HFFc6 (cell line): ENCODE measurements at regions not wholly inside any gene's neighbourhood (a gene's known extent, or its start where the extent isn't known, plus 50 kb on each side); places are given as distances from the start of the nearest gene placed in this dataset.

ENCODE experiments used
- DNase-seq: peaks from one replicate; pipeline ENCODE4 v3.0.0-alpha.2; 2018
- H3K27ac Mint-ChIP-seq: 2 replicates; pipeline ENCODE4 v1.8.0; 2020; ENCODE audit warnings: mild to moderate bottlenecking, mixed read lengths
- H3K27me3 Mint-ChIP-seq: 2 replicates; pipeline ENCODE4 v1.8.0; 2021; ENCODE audit warnings: mild to moderate bottlenecking, moderate library complexity, mixed read lengths; ENCODE audit not compliant: insufficient read depth
- H3K36me3 Mint-ChIP-seq: 2 replicates; pipeline ENCODE4 v1.8.0; 2021; ENCODE audit warnings: low read depth, mixed read lengths
- H3K4me1 Mint-ChIP-seq: 2 replicates; pipeline ENCODE4 v1.8.0; 2020; ENCODE audit warnings: low read depth, mixed read lengths
- H3K4me3 Mint-ChIP-seq: 2 replicates; pipeline ENCODE4 v1.8.0; 2020; ENCODE audit warnings: mild to moderate bottlenecking, moderate library complexity, mixed read lengths
- H3K9me3 Mint-ChIP-seq: 2 replicates; pipeline ENCODE4 v1.8.0; 2020; ENCODE audit warnings: mild to moderate bottlenecking, mixed read lengths
- TF ChIP-seq, protein P1 (sequence below): fragments of 200-600 bp; sonication (generic); IDR thresholded peaks from 2 replicates; pipeline ENCODE4 v1.5.0; 2021; ENCODE audit warnings: antibody characterized with exemption, mild to moderate bottlenecking

DNA sequence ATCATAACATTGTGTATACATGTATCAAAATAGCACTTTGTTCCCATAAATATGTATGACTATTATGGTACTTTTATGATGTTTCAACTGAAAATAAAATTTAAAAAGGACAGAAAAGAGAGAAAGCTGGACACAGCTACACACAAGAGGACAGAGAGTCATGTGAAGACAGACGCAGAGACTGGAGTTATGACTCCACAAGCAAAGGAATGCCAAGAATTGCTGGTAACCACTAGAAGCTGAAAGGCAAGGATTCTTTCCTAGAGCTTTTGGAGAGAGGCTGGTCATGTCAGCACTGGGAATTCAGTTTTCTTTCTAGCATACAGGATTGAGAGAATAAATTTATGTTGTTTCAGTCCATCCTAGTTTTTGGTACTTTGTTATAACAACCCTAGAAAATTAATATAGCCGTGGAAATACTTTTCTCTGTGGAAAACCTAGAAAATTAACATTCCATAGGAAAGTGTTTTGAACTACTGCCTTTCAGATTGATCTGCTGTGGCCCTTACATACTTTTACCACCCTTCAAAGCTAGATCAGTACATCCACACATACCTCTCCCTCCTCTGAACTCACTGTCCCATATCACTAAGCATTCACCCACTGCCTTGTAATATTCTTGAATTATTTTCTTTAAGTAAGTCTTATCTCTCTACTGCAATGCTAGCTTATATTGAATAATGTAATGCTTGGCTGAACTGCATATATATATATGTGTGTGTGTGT lies 575.3 kb downstream of the IPMK start:
- Mint-ChIP-seq H3K4me1 (peaks cover 52% of the 10 kb centered on the region), H3K4me3 (peak overlapping the region; percentile 60), H3K27ac (peak overlapping the region; percentile 88), H3K9me3 (no peaks in the 10 kb centered on the region), H3K36me3 (no peaks in the 10 kb centered on the region), H3K27me3 (no peaks in the 10 kb centered on the region)
- DNase-seq, result peak; percentile 86
- TF ChIP-seq, protein P1, sequence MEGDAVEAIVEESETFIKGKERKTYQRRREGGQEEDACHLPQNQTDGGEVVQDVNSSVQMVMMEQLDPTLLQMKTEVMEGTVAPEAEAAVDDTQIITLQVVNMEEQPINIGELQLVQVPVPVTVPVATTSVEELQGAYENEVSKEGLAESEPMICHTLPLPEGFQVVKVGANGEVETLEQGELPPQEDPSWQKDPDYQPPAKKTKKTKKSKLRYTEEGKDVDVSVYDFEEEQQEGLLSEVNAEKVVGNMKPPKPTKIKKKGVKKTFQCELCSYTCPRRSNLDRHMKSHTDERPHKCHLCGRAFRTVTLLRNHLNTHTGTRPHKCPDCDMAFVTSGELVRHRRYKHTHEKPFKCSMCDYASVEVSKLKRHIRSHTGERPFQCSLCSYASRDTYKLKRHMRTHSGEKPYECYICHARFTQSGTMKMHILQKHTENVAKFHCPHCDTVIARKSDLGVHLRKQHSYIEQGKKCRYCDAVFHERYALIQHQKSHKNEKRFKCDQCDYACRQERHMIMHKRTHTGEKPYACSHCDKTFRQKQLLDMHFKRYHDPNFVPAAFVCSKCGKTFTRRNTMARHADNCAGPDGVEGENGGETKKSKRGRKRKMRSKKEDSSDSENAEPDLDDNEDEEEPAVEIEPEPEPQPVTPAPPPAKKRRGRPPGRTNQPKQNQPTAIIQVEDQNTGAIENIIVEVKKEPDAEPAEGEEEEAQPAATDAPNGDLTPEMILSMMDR, result no peak

DNA sequence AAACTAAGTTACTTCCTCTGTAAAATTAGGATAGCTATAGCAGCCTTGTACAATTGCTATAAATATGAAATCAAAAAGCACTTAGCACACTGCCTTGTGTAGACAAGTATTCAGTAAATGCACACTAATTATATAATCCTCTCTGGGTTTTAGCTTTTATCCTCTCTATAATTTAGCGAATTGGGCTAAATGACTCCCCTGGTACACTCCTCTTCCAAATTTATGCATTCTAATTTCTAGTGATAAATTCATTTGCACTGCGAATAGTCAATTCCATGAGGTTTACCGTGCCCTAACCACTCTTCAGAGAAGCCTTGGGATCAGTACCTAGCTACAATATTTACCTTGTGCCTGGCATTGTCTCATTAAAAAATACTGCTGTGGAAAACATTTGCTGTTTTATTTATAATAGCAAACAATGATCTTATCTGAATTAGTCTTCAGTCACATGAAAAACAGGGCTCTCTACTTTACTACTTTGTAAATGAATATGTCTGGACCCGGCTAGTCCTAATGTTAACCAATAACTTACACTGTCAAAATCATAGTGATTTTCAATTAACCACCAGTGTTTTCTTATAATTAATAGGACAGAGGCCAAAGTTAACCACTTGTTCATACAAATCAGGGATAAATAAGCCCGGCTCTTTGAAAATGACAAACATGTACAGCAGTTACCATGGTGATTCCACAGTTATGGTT lies 577.9 kb downstream of the IPMK start:
- DNase-seq, result no peak
- H3K27ac Mint-ChIP-seq, result no peak overlapping the region

DNA sequence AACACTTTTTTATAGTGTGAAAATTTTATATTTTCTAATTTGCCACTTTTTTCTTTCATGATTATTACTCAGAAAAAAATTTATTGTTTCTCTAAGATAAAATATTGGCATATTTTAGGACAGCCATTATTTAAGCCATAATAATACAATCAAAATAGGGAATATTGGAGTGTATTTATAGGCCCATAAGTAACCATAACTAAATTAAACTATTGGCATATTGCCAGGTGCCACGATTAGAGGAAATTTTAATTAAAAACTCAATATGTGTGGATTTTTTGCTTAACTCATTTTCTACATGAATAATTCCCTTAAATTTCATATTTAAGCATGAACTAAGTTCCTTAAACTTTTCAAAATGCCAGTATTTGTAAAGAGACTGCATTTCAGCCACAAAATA lies 587.8 kb downstream of the IPMK start:
- H3K4me1 Mint-ChIP-seq, result peaks cover 4% of the 10 kb centered on the region; the same call in 1 of the 2 replicates
- no peak overlapping the region for H3K4me3 Mint-ChIP-seq
- no peaks in the 10 kb centered on the region for H3K36me3 Mint-ChIP-seq
- H3K27ac Mint-ChIP-seq, result no peak overlapping the region
- H3K27me3 Mint-ChIP-seq, result peaks cover 6% of the 10 kb centered on the region
- no peak for DNase-seq
- no peaks in the 10 kb centered on the region for H3K9me3 Mint-ChIP-seq
- TF ChIP-seq, protein P1, result no peak

More for the DNA sequence above, 577.9 kb downstream of the IPMK start:
- H3K9me3 Mint-ChIP-seq, result no peaks in the 10 kb centered on the region
- H3K27me3 Mint-ChIP-seq, result no peaks in the 10 kb centered on the region
- no peaks in the 10 kb centered on the region for H3K36me3 Mint-ChIP-seq
- no peak overlapping the region for H3K4me3 Mint-ChIP-seq
- H3K4me1 Mint-ChIP-seq, result peaks cover 33% of the 10 kb centered on the region
- TF ChIP-seq, protein P1, result no peak

DNA sequence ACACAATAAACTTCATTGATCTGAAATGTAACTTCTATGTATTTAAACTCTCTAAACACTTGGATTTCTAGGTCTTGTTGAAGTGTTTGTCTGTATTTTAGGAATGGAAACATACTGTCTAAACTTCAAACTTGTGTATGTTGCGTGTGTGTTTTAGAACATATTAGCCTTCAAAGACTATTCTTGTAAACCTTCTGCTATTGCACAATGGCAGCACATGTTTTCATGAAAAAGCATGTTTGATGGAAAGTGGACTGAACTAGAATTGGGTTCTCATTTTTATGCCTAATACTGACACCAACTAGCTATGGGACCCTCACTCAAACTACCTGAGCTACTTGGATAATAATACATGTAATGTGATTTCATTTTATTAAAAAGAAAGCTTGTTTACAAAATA lies 592.6 kb downstream of the IPMK start:
- Mint-ChIP-seq H3K9me3 (no peaks in the 10 kb centered on the region), H3K27me3 (peaks cover 5% of the 10 kb centered on the region), H3K36me3 (no peaks in the 10 kb centered on the region), H3K27ac (no peak overlapping the region), H3K4me3 (no peak overlapping the region), H3K4me1 (no peaks in the 10 kb centered on the region)
- DNase-seq, result no peak
- TF ChIP-seq, protein P1, result no peak

DNA sequence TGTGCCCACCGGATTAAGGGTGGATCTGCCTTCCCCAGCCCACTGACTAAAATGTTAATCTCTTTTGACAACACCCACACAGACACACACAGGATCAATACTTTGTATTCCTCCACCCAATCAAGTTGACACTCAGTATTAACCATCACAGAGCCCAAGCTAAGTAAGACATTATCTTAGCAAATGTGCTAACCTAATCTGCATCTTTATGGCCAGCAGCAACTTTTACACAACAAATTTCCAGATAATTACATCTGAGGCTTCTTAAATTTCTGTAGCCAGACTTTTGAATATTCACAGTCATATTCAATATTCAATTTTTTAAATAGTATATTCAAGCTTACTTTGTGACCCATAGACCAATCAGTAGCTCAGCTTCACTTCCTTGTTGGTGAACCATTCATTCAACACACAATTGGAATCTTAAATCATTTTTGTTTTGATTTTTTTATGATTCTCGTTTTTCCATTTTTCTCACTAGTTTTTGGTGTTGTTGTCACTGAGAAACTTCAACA lies 594.2 kb downstream of the IPMK start:
- H3K36me3 Mint-ChIP-seq, result no peaks in the 10 kb centered on the region

More for the DNA sequence above, 594.2 kb downstream of the IPMK start:
- Mint-ChIP-seq H3K4me1 (no peaks in the 10 kb centered on the region), H3K9me3 (no peaks in the 10 kb centered on the region), H3K4me3 (no peak overlapping the region), H3K27ac (no peak overlapping the region), H3K27me3 (peaks cover 7% of the 10 kb centered on the region)
- TF ChIP-seq, protein P1, result no peak
- no peak for DNase-seq
